ENCODE measurements at regions not wholly inside any gene's neighbourhood (a gene's known extent, or its start where the extent isn't known, plus 50 kb on each side); places are given as distances from the start of the nearest gene placed in this dataset.
A peak's percentile ranks its signal among the peaks of the same experiment; 100 is the strongest.
"Not testable (repeated sequence)": the region's sequence is repeated elsewhere in the genome, so short reads cannot be mapped to it uniquely, and the experiment has no call there.

GRCh38 chr5:94102849-94103248, 361.4 kb upstream of the POU5F2 start:
- TF ChIP-seq, protein P1, sequence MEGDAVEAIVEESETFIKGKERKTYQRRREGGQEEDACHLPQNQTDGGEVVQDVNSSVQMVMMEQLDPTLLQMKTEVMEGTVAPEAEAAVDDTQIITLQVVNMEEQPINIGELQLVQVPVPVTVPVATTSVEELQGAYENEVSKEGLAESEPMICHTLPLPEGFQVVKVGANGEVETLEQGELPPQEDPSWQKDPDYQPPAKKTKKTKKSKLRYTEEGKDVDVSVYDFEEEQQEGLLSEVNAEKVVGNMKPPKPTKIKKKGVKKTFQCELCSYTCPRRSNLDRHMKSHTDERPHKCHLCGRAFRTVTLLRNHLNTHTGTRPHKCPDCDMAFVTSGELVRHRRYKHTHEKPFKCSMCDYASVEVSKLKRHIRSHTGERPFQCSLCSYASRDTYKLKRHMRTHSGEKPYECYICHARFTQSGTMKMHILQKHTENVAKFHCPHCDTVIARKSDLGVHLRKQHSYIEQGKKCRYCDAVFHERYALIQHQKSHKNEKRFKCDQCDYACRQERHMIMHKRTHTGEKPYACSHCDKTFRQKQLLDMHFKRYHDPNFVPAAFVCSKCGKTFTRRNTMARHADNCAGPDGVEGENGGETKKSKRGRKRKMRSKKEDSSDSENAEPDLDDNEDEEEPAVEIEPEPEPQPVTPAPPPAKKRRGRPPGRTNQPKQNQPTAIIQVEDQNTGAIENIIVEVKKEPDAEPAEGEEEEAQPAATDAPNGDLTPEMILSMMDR (conservative IDR thresholded peaks at IDR 0.05; ENCODE audit: low read depth, low read length), result no peak
- DNase-seq (ENCODE audit: low read depth), result no peak

DNA sequence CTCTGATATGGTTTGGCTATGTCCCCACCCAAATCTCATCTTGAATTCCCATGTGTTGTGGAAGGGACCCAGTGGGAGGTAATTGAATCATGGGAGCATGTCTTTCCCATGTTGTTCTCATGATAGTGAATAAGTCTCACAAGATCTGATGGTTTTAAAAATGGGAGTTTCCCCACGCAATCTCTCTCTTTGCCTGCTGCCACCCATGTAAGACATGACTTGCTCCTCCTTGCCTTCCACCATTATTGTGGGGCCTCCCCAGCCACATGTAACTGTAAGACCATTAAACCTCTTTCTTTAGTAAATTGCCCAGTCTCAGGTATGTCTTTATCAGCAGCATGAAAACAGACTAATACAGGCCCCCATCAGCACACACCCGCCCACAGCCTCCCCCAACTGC, 356.0 kb upstream of the POU5F2 start:
- DNase-seq (ENCODE audit: low read depth), result not testable (repeated sequence)

More at GRCh38 chr5:94102849-94103248, 361.4 kb upstream of the POU5F2 start:
- H3K4me3 ChIP-seq (ENCODE audit: low read depth, low read length), result no peak overlapping the region

DNA sequence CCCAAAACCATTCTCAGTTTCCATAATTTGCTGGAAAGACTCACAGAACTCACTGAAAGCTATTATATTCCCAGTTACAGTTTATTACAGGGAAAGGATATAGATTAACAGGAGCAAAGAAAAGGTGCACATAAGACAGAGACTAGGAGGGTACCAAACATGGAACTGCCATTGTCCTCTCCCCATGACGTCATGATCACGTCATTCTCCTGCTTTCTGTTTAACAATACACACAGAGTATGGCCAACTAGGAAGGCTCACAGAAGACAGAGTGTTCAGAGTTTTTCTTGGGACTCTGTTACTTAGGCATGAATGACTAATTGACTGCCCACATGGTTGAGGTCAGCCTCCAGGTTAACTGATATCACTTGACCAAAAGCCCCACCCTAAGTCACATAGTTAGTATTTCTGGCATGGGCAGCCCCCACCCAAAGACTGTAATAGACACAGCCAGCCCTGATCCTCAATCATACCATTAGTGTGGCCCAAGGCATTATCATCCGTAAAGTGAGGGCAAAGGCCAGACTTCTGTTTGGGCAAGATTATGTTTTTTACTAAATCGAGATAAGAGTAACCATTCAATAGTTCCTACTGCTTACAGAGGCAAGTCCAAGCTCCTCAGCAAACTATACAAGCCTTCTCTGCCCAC, 353.5 kb upstream of the POU5F2 start:
- no peak overlapping the region for H3K4me3 ChIP-seq (ENCODE audit: low read depth, low read length)
- TF ChIP-seq, protein P1 (conservative IDR thresholded peaks at IDR 0.05; ENCODE audit: low read depth, low read length), result no peak

More for the DNA sequence above, 356.0 kb upstream of the POU5F2 start:
- H3K4me3 ChIP-seq (ENCODE audit: low read depth, low read length), result not testable (repeated sequence)

DNA sequence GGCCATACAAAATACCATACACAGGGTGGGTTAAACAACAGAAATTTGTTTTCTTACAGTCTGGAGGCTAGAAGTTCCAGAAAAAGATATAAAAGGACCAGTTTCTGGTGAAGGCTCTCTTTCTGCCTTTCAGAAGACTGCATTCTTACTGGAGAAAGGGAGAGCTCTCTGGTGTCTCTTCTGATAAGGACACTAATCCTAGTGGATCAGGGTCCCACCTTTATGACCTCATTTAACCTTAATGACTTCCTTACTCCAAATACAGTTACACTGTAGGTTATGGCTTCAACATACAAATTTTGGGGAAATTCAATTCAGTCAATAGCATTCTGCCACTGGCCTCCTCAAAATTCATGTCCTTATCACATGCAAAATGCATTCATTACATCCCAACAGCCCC, 351.9 kb upstream of the POU5F2 start:
- TF ChIP-seq, protein P1 (conservative IDR thresholded peaks at IDR 0.05; ENCODE audit: low read depth, low read length), result no peak
- no peak overlapping the region for H3K4me3 ChIP-seq (ENCODE audit: low read depth, low read length)
- no peak for DNase-seq (ENCODE audit: low read depth)

More for the DNA sequence above, 353.5 kb upstream of the POU5F2 start:
- DNase-seq (ENCODE audit: low read depth), result no peak

- H3K4me3 ChIP-seq (ENCODE audit: low read depth, low read length); DNase-seq (ENCODE audit: low read depth): not testable (repeated sequence)
- TF ChIP-seq, protein P1 (conservative IDR thresholded peaks at IDR 0.05; ENCODE audit: low read depth, low read length), result peak; percentile 45
These were observed 345.2 kb upstream of the POU5F2 start for GRCh38 chr5:94086635-94087034.

GRCh38 chr5:94086194-94086593, 344.8 kb upstream of the POU5F2 start:
- TF ChIP-seq, protein P1 (conservative IDR thresholded peaks at IDR 0.05; ENCODE audit: low read depth, low read length), result no peak
- DNase-seq (ENCODE audit: low read depth), result no peak

DNA sequence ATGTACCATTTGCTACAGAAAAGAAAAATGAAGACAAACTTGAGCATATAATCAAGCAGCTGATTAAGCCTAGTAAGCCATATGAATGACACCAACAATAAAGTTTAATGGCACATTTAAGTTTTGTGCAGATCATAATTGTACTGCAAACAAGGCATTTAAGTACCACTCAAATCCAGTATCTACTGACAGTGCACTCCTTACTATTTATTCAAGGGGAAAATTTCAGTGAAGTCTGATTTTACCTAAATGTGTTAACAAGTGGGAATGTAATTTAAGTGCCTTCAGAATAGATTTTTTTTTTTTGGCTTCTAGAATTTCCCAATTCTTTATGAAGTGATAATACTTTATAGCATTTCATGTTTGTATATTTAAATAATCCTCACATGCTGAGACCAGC, 341.0 kb upstream of the POU5F2 start:
- no peak for DNase-seq (ENCODE audit: low read depth)
- TF ChIP-seq, protein P1 (conservative IDR thresholded peaks at IDR 0.05; ENCODE audit: low read depth, low read length), result no peak
- no peak overlapping the region for H3K4me3 ChIP-seq (ENCODE audit: low read depth, low read length)

More at GRCh38 chr5:94086194-94086593, 344.8 kb upstream of the POU5F2 start:
- H3K4me3 ChIP-seq (ENCODE audit: low read depth, low read length), result no peak overlapping the region

Measured in epithelial cell of proximal tubule (primary cell).